HepG2 (cell line): ENCODE measurements at regions not wholly inside any gene's neighbourhood (a gene's known extent, or its start where the extent isn't known, plus 50 kb on each side); places are given as distances from the start of the nearest gene placed in this dataset.

Experiments
- ATAC-seq: fragments of 200-7000 bp; cut with Tn5 transposase; 3 replicates; pipeline ENCODE4 v1.9.1; 2020; ENCODE audit warnings: mild to moderate bottlenecking, moderate library complexity
- BruUV-seq: library from RNA; stranded (reverse); fragments of 400-500 nt; replicated peaks from 2 replicates; lab custom pipeline; 2021; lab: Mats Ljungman, UMichigan
- CTCF ChIA-PET: fragments of 300-600 bp; formaldehyde crosslinking; extraction: SDS; loops from one replicate; lab custom pipeline; 2021; ENCODE audit warnings: low total read pairs, inconsistent platforms, low intra/inter-chr PET ratio; lab: Yijun Ruan, JAX
- POLR2A ChIA-PET: fragments of 350-600 bp; sonication (Branson Sonifier 250); formaldehyde crosslinking; loops from one replicate; lab custom pipeline; 2020; ENCODE audit warnings: antibody characterized with exemption, inconsistent platforms; lab: Yijun Ruan, JAX
- DNase-seq: peaks from one replicate; pipeline ENCODE4 v3.0.0-alpha.2; 2015; ENCODE audit warnings: low spot score
- FAIRE-seq: peaks from 3 replicates; lab custom pipeline; 2011; peaks lifted over from hg19 to GRCh38; lab: Jason Lieb, UNC
- H2AFZ ChIP-seq: one replicate; pipeline ENCODE4 v1.6.1; 2011; ENCODE audit warnings: low read length, inconsistent platforms
- H3K27ac ChIP-seq: fragments of 300-600 bp; 3 replicates; pipeline ENCODE4 v1.8.0; 2011; ENCODE audit warnings: mixed run types, mild to moderate bottlenecking, mixed read lengths, low read length, inconsistent platforms; ENCODE audit not compliant: insufficient read depth; ENCODE audit errors: extremely low read length
- H3K27me3 ChIP-seq, 2 experiments: fragments of 200-600 bp in 1 of 2; 2 replicates in 1 of 2; 3 replicates in 1 of 2; pipeline versions ENCODE4 v1.6.0 to v1.8.0; 2011; ENCODE audit warnings: low read length in 2 of 2, mild to moderate bottlenecking in 2 of 2, moderate library complexity in 2 of 2, inconsistent platforms in 1 of 2; ENCODE audit not compliant: insufficient read depth in 2 of 2, control insufficient read depth in 1 of 2
- H3K36me3 ChIP-seq, 2 experiments: fragments of 200-600 bp in 1 of 2; replicated peaks in 1 of 2; 2 replicates in 1 of 2; 3 replicates in 1 of 2; pipeline versions ENCODE4 v1.5.1 to v1.8.0; 2011; ENCODE audit warnings: low read length in 2 of 2, inconsistent platforms in 1 of 2; ENCODE audit not compliant: insufficient read depth in 2 of 2, control insufficient read depth in 1 of 2
- H3K4me1 ChIP-seq: 2 replicates; pipeline ENCODE4 v1.5.1; 2012; ENCODE audit warnings: low read length, inconsistent platforms; ENCODE audit not compliant: insufficient read depth
- H3K4me2 ChIP-seq: 2 replicates; pipeline ENCODE4 v1.6.0; 2011; ENCODE audit warnings: low read depth, low read length, inconsistent platforms
- H3K4me3 ChIP-seq, 3 experiments: fragments of 200-600 bp in 1 of 3; sonication (generic), shearing (Covaris generic) in 1 of 3; replicated peaks in 1 of 3; 2 replicates each; pipeline ENCODE4 v1.5.1; 2011 to 2016; ENCODE audit warnings: low read length in 3 of 3, inconsistent platforms in 2 of 3, low read depth in 2 of 3, mild to moderate bottlenecking in 2 of 3, control low read depth in 1 of 3, mixed read lengths in 1 of 3; ENCODE audit not compliant: insufficient read depth in 1 of 3
- H3K79me2 ChIP-seq: one replicate; pipeline ENCODE4 v1.6.1; 2011; ENCODE audit warnings: low read length, inconsistent platforms; ENCODE audit not compliant: insufficient read depth
- H3K9ac ChIP-seq: 2 replicates; pipeline ENCODE4 v1.6.0; 2011; ENCODE audit warnings: mild to moderate bottlenecking, low read depth, low read length, inconsistent platforms; ENCODE audit not compliant: insufficient read depth
- H3K9me3 ChIP-seq: 2 replicates; pipeline ENCODE4 v1.5.1; 2012; ENCODE audit warnings: mild to moderate bottlenecking, low read length
- H4K20me1 ChIP-seq: 2 replicates; pipeline ENCODE4 v1.6.0; 2011; ENCODE audit warnings: inconsistent platforms, mild to moderate bottlenecking, low read length, moderate library complexity; ENCODE audit not compliant: insufficient read depth
- ATF7 ChIP-seq, 2 experiments: fragments of 450-650 bp in 1 of 2; sonication (generic) in 1 of 2; formaldehyde crosslinking in 1 of 2; IDR thresholded peaks; 2 replicates each; pipeline versions ENCODE4 v1.4.0 to v1.6.1; 2016 to 2020; ENCODE audit warnings: antibody characterized with exemption in 1 of 2, mild to moderate bottlenecking in 1 of 2, missing genetic modification reagents in 1 of 2
- CREB1 ChIP-seq, 2 experiments: fragments of 450-650 bp in 1 of 2; IDR thresholded peaks; 2 replicates each; pipeline ENCODE4 v1.6.1; 2016 to 2017; ENCODE audit warnings: control low read depth in 1 of 2, mild to moderate bottlenecking in 1 of 2, missing compliant biosample characterization in 1 of 2, missing genetic modification characterization in 1 of 2
- HOXA7 ChIP-seq: sonication (generic); formaldehyde crosslinking; IDR thresholded peaks from 2 replicates; pipeline ENCODE4 v1.8.1; 2022; ENCODE audit warnings: mild to moderate bottlenecking, missing genetic modification reagents, moderate library complexity
- NFYC ChIP-seq: IDR thresholded peaks from 2 replicates; pipeline ENCODE4 v1.6.1; 2016; ENCODE audit warnings: missing genetic modification reagents, missing compliant biosample characterization
- TBP ChIP-seq: sonication (generic); formaldehyde crosslinking; IDR thresholded peaks from 2 replicates; pipeline ENCODE4 v1.5.0; 2020; ENCODE audit warnings: missing genetic modification reagents
- WIZ ChIP-seq: sonication (generic); formaldehyde crosslinking; IDR thresholded peaks from 2 replicates; pipeline ENCODE4 v1.5.1; 2020; ENCODE audit warnings: mild to moderate bottlenecking, missing genetic modification reagents
- ZFP1 ChIP-seq: IDR thresholded peaks from 2 replicates; pipeline ENCODE4 v1.6.1; 2016
- ZNF550 ChIP-seq: sonication (generic); formaldehyde crosslinking; IDR thresholded peaks from 2 replicates; pipeline ENCODE4 v1.4.0; 2020; ENCODE audit warnings: mild to moderate bottlenecking, missing genetic modification reagents, borderline replicate concordance
- ZNF691 ChIP-seq: sonication (generic); formaldehyde crosslinking; IDR thresholded peaks from 2 replicates; pipeline ENCODE4 v1.4.0; 2020; ENCODE audit warnings: missing genetic modification reagents, low read depth, mild to moderate bottlenecking, borderline replicate concordance
- ZNF83 ChIP-seq: sonication (generic); formaldehyde crosslinking; IDR thresholded peaks from 2 replicates; pipeline ENCODE4 v1.4.0; 2020; ENCODE audit warnings: missing genetic modification reagents, mild to moderate bottlenecking, borderline replicate concordance
- WGBS: methylation state at CpG from one replicate; pipeline ENCODE4 v1.1.6; 2017; ENCODE audit warnings: low lambda C conversion rate; 5-methylcytosine and 5-hydroxymethylcytosine counted together
- in situ Hi-C: cut with HindIII; loops from 2 replicates; pipeline ENCODE4 v1.10.0; 2017; ENCODE audit warnings: low pct_unique_long_range_greater_than_20kb; ENCODE audit not compliant: extremely low pct_ligation_motif_present
- intact Hi-C: fragments of 100-400 bp; cut with micrococcal nuclease; formaldehyde crosslinking; loops from one replicate; pipeline ENCODE4 v1.10.0; 2022; ENCODE audit not compliant: unreplicated experiment
- TF ChIP-seq, protein P1 (sequence below): sonication (generic); formaldehyde crosslinking; IDR thresholded peaks from 2 replicates; pipeline ENCODE4 v1.4.0; 2020; ENCODE audit warnings: missing genetic modification reagents, borderline replicate concordance
- TF ChIP-seq, protein P2 (sequence below): sonication (generic); formaldehyde crosslinking; IDR thresholded peaks from 2 replicates; pipeline ENCODE4 v1.8.1; 2023; ENCODE audit warnings: mild to moderate bottlenecking, missing genetic modification reagents

DNA sequence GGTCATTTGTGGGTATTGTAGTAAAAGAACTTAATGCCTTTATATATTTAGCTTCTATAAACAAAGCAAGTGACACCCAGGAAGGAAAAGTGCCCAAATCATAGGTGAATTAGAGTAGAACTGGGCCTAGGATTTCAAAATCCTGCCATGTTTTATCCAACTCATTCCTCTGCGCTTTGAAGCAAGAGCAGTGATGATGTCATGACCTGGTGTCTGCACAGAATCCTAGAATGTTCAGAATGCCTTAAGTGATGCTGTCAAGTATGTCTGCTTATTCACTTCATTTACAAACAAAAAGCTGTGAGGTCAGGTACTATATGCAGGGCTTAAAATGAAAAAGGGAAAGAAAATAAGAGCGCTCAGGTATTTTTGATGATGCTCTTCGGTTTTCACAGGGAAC, 737.2 kb upstream of the ANKRD30A start:
- H3K9me3 ChIP-seq, result no peaks in the 10 kb centered on the region
- no peaks in the 10 kb centered on the region for H4K20me1 ChIP-seq
- POLR2A ChIA-PET, result no interaction called here
- in situ Hi-C loops (no loop called here), intact Hi-C loops (no loop called here)
- H3K36me3 ChIP-seq, result no peaks in the 10 kb centered on the region
- ATAC-seq (no peak), DNase-seq (no peak), FAIRE-seq (no peak)
- H3K9ac ChIP-seq, result no peak overlapping the region
- BruUV-seq, result no TSS peak
- WGBS, result 38% methylated on average over 3 of the region's 3 CpGs
- no peak overlapping the region for H3K27ac ChIP-seq
- no peak overlapping the region for H3K4me2 ChIP-seq
- H2AFZ ChIP-seq, result no peak overlapping the region
- no peak for TF ChIP-seq ZNF83
- TF ChIP-seq CREB1 (IDR thresholded peaks at IDR 0.05), result peak; percentile 43; the same call in 1 of the 2 replicates
- no peak for TF ChIP-seq CREB1 (CRISPR knock-in tag; IDR thresholded peaks at IDR 0.05)
- peak; percentile 50 for TF ChIP-seq ATF7 (IDR thresholded peaks at IDR 0.05)
- no peak for TF ChIP-seq ATF7 (CRISPR knock-in tag; IDR thresholded peaks at IDR 0.05)
- TF ChIP-seq, all 625 proteins: peak for 2
- no peaks in the 10 kb centered on the region for H3K27me3 ChIP-seq
- H3K4me3 ChIP-seq, result no peak overlapping the region
- no peaks in the 10 kb centered on the region for H3K79me2 ChIP-seq
- CTCF ChIA-PET, result no interaction called here
- no peaks in the 10 kb centered on the region for H3K4me1 ChIP-seq

DNA sequence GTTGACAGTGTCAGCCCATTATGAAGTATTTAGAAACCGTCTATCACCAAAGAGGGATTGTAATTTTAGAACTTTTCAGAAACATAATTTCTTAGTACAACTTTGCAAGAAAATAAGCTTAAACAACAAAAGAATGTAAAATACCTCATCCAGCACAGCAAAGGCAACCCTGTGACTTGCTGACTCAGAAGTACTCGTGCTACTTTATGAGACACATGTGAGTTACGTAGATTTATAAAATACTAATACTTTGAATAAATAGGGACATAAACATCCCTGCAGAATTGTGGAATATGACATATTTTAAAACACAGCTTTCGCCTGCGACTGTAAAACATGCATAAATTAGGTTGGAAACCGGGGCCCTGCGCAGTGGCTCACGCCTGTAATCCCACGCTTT, 739.7 kb upstream of the ANKRD30A start:
- Histone ChIP-seq H3K4me1 (no peaks in the 10 kb centered on the region), H2AFZ (no peak overlapping the region), H3K9me3 (no peaks in the 10 kb centered on the region), H3K4me2 (no peak overlapping the region), H3K4me3 (no peak overlapping the region), H3K27me3 (no peaks in the 10 kb centered on the region), H3K79me2 (no peaks in the 10 kb centered on the region), H4K20me1 (no peaks in the 10 kb centered on the region), H3K27ac (no peak overlapping the region), H3K36me3 (no peaks in the 10 kb centered on the region), H3K9ac (no peak overlapping the region)
- intact Hi-C loops, result no loop called here
- WGBS, result 37% methylated on average over 9 of the region's 9 CpGs
- CTCF ChIA-PET, result no interaction called here
- in situ Hi-C loops, result no loop called here
- no peak for ATAC-seq
- BruUV-seq, result no TSS peak
- no peak for DNase-seq
- FAIRE-seq, result no peak
- POLR2A ChIA-PET, result no interaction called here
- TF ChIP-seq HOXA7, result no peak
- no peak for TF ChIP-seq WIZ (CRISPR knock-in tag)
- TF ChIP-seq NFYC (CRISPR knock-in tag), result no peak
- no peak for TF ChIP-seq ZNF691 (CRISPR knock-in tag)
- TF ChIP-seq, protein P1, sequence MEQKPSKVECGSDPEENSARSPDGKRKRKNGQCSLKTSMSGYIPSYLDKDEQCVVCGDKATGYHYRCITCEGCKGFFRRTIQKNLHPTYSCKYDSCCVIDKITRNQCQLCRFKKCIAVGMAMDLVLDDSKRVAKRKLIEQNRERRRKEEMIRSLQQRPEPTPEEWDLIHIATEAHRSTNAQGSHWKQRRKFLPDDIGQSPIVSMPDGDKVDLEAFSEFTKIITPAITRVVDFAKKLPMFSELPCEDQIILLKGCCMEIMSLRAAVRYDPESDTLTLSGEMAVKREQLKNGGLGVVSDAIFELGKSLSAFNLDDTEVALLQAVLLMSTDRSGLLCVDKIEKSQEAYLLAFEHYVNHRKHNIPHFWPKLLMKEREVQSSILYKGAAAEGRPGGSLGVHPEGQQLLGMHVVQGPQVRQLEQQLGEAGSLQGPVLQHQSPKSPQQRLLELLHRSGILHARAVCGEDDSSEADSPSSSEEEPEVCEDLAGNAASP, result no peak
- TF ChIP-seq, protein P2, sequence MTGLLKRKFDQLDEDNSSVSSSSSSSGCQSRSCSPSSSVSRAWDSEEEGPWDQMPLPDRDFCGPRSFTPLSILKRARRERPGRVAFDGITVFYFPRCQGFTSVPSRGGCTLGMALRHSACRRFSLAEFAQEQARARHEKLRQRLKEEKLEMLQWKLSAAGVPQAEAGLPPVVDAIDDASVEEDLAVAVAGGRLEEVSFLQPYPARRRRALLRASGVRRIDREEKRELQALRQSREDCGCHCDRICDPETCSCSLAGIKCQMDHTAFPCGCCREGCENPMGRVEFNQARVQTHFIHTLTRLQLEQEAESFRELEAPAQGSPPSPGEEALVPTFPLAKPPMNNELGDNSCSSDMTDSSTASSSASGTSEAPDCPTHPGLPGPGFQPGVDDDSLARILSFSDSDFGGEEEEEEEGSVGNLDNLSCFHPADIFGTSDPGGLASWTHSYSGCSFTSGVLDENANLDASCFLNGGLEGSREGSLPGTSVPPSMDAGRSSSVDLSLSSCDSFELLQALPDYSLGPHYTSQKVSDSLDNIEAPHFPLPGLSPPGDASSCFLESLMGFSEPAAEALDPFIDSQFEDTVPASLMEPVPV, result no peak
- TF ChIP-seq TBP (CRISPR knock-in tag), result no peak
- no peak for TF ChIP-seq ZFP1
- TF ChIP-seq ZNF550, result no peak
